ENCODE measurements at regions not wholly inside any gene's neighbourhood (a gene's known extent, or its start where the extent isn't known, plus 50 kb on each side); places are given as distances from the start of the nearest gene placed in this dataset.

GRCh38 chr7:136278057-136278456 lies 300.9 kb upstream of the MTPN start:
- CTCF ChIA-PET = no interaction called here
- DNase-seq (ENCODE audit: low spot score) = no peak
- no peak for TF ChIP-seq EZH2 (IDR thresholded peaks at IDR 0.05; ENCODE audit: borderline replicate concordance, low read depth, low read length, poor library complexity, severe bottlenecking)
- TF ChIP-seq, protein P1, sequence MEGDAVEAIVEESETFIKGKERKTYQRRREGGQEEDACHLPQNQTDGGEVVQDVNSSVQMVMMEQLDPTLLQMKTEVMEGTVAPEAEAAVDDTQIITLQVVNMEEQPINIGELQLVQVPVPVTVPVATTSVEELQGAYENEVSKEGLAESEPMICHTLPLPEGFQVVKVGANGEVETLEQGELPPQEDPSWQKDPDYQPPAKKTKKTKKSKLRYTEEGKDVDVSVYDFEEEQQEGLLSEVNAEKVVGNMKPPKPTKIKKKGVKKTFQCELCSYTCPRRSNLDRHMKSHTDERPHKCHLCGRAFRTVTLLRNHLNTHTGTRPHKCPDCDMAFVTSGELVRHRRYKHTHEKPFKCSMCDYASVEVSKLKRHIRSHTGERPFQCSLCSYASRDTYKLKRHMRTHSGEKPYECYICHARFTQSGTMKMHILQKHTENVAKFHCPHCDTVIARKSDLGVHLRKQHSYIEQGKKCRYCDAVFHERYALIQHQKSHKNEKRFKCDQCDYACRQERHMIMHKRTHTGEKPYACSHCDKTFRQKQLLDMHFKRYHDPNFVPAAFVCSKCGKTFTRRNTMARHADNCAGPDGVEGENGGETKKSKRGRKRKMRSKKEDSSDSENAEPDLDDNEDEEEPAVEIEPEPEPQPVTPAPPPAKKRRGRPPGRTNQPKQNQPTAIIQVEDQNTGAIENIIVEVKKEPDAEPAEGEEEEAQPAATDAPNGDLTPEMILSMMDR (conservative IDR thresholded peaks at IDR 0.05; ENCODE audit: low read depth, low read length) = no peak
- Histone ChIP-seq H3K27me3 (replicated peaks; ENCODE audit: insufficient read depth, low read depth, low read length, poor library complexity) (no peaks in the 10 kb centered on the region), H3K36me3 (ENCODE audit: insufficient read depth, low read length, poor library complexity, severe bottlenecking) (no peaks in the 10 kb centered on the region), H3K4me3 (ENCODE audit: low read depth, low read length, poor library complexity, severe bottlenecking) (no peak overlapping the region), H3K27ac (ENCODE audit: low read depth, low read length, poor library complexity, severe bottlenecking) (no peak overlapping the region), H3K4me1 (ENCODE audit: insufficient read depth, low read length, poor library complexity, severe bottlenecking) (peaks cover 29% of the 10 kb centered on the region), H3K9me3 (ENCODE audit: low read depth, low read length, poor library complexity, severe bottlenecking) (no peaks in the 10 kb centered on the region)
- POLR2A ChIA-PET (ENCODE audit: low non-redundant PET) = no interaction called here
- BruUV-seq (replicated peaks) = no TSS peak
- intact Hi-C loops (cut with micrococcal nuclease; ENCODE audit: unreplicated experiment) = loop anchor here (10.0 kb wide), 1 partner anchor 473 kb away; no protein-coding TSS in a partner anchor

GRCh38 chr7:136275794-136276193 lies 298.6 kb upstream of the MTPN start:
- Histone ChIP-seq H3K36me3 (ENCODE audit: insufficient read depth, low read length, poor library complexity, severe bottlenecking) (no peaks in the 10 kb centered on the region), H3K27me3 (replicated peaks; ENCODE audit: insufficient read depth, low read depth, low read length, poor library complexity) (no peaks in the 10 kb centered on the region), H3K9me3 (ENCODE audit: low read depth, low read length, poor library complexity, severe bottlenecking) (no peaks in the 10 kb centered on the region), H3K27ac (ENCODE audit: low read depth, low read length, poor library complexity, severe bottlenecking) (peak overlapping the region; percentile 58), H3K4me3 (ENCODE audit: low read depth, low read length, poor library complexity, severe bottlenecking) (no peak overlapping the region), H3K4me1 (ENCODE audit: insufficient read depth, low read length, poor library complexity, severe bottlenecking) (peaks cover 29% of the 10 kb centered on the region)
- ChIA-PET CTCF (interaction anchor here (0.7 to 1.0 kb wide), 2 partner anchors 521 to 914 kb away, joined by 3 to 4 read pairs; no protein-coding TSS in a partner anchor), POLR2A (ENCODE audit: low non-redundant PET) (interaction anchor here (1.4 kb wide), 1 partner anchor 120 kb away, joined by 24 read pairs; no protein-coding TSS in a partner anchor)
- DNase-seq (ENCODE audit: low spot score) = peak; percentile 77
- no peak for TF ChIP-seq EZH2 (IDR thresholded peaks at IDR 0.05; ENCODE audit: borderline replicate concordance, low read depth, low read length, poor library complexity, severe bottlenecking)
- TF ChIP-seq, protein P1 (conservative IDR thresholded peaks at IDR 0.05; ENCODE audit: low read depth, low read length) = no peak
- intact Hi-C loops (cut with micrococcal nuclease; ENCODE audit: unreplicated experiment) = loop anchor here (2.0 to 10.0 kb wide), 2 partner anchors 121 to 471 kb away; no protein-coding TSS in a partner anchor
- no TSS peak for BruUV-seq (replicated peaks)

GRCh38 chr7:136274636-136275345 lies 297.6 kb upstream of the MTPN start:
- Histone ChIP-seq H3K27ac (ENCODE audit: low read depth, low read length, poor library complexity, severe bottlenecking) (peak overlapping the region; percentile 42), H3K36me3 (ENCODE audit: insufficient read depth, low read length, poor library complexity, severe bottlenecking) (no peaks in the 10 kb centered on the region), H3K4me3 (ENCODE audit: low read depth, low read length, poor library complexity, severe bottlenecking) (no peak overlapping the region), H3K9me3 (ENCODE audit: low read depth, low read length, poor library complexity, severe bottlenecking) (no peaks in the 10 kb centered on the region), H3K27me3 (replicated peaks; ENCODE audit: insufficient read depth, low read depth, low read length, poor library complexity) (no peaks in the 10 kb centered on the region), H3K4me1 (ENCODE audit: insufficient read depth, low read length, poor library complexity, severe bottlenecking) (peaks cover 29% of the 10 kb centered on the region)
- peak; percentile 61 for DNase-seq (ENCODE audit: low spot score)
- BruUV-seq (replicated peaks) = no TSS peak
- TF ChIP-seq, protein P1 (conservative IDR thresholded peaks at IDR 0.05; ENCODE audit: low read depth, low read length) = no peak
- TF ChIP-seq EZH2 (IDR thresholded peaks at IDR 0.05; ENCODE audit: borderline replicate concordance, low read depth, low read length, poor library complexity, severe bottlenecking) = no peak
- intact Hi-C loops (cut with micrococcal nuclease; ENCODE audit: unreplicated experiment) = loop anchor here (2.0 to 10.0 kb wide), 2 partner anchors 122 to 470 kb away; no protein-coding TSS in a partner anchor
- POLR2A ChIA-PET (ENCODE audit: low non-redundant PET) = interaction anchor here (1.4 kb wide), 1 partner anchor 121 kb away, joined by 24 read pairs; no protein-coding TSS in a partner anchor
- CTCF ChIA-PET = interaction anchor here (1.0 kb wide), 1 partner anchor 915 kb away, joined by 4 read pairs; no protein-coding TSS in a partner anchor

Measured in A673 (cell line).